ENCODE measurements at regions not wholly inside any gene's neighbourhood (a gene's known extent, or its start where the extent isn't known, plus 50 kb on each side); places are given as distances from the start of the nearest gene placed in this dataset.
"Not testable (repeated sequence)": the region's sequence is repeated elsewhere in the genome, so short reads cannot be mapped to it uniquely, and the experiment has no call there.

DNA sequence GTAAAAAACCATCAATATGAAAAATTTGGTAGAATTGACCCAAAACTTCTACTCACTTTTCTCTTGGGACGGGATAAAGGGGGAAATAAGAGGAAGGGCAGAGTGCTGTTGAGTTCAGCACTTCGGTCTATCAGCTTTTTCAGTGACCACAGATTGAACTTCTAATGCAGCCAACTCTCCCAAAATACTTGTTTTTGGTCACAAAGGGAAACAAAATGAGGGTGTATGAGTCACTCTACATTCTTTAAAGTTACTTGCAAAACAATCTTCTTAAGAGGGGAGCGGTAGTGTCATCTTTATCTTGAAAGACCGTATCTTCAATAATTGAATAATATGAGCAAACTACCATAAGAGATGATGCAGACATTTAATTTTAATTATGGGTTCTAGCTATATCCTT, 661.3 kb downstream of the CD109 start:
- DNase-seq, result no peak

DNA sequence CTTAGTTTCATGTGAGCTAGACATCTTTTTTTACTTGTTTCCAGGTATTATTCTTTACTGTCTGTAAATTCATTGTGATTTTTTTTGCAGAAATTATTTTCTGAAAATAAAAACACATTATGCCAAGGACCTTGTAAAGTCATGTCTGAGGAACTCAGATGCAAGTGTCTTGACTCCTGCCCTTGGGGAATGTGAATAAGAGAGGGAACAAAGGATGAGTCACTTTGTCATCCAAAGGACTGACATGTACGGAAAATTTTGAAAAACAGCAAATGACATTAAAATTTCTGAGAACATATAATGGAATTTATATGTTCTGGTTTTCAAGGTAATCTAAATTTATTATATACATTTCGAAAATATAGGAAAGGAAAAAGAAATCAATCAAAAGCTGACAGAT, 660.4 kb downstream of the CD109 start:
- no peak for DNase-seq

DNA sequence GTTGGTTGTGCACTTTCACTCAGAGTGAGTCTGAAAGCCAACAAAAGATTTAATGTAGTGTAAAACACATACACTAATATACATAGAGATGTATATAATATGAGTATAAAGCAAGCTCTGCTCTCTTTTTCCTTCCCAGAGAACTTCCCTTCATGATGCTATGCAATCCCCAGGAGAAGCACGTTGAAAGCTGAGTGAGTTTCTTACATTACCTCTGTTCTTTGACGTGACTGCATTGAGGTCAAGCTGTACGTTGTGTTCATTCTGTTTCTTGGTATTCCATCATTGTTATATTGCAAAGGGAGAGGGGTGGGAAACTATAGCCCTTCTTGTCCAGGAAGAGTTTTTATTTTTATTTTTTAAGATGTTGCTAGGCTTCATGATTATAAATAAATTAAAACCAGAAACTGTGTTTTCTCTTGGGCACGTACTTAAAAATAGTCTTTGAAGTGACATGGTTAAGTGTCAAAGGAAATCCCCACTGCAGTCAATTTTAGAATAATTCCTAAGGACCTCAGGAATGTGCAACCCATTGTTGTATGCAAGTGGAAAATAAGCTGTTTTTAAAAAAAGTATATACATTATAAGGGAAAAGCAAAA, 651.0 kb downstream of the CD109 start:
- no peak for DNase-seq

DNA sequence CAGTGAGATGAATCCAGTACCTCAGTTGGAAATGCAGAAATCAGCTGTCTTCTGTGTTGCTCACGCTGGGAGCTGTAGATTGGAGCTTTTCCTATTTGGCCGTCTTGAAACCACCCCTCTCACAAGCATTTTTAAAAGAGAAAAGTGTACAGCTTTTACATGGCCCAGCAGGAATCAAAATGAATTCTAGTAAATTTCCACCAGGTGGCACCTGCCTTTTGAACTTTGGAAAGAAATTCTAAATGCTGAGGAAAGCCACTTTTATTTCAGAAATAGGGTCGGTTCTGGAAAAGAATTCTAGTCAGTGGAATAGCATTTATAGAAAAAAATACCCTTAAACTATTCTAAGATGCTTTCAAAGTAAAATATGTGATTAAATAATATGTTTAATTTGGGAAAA, 647.8 kb downstream of the CD109 start:
- DNase-seq, result no peak

DNA sequence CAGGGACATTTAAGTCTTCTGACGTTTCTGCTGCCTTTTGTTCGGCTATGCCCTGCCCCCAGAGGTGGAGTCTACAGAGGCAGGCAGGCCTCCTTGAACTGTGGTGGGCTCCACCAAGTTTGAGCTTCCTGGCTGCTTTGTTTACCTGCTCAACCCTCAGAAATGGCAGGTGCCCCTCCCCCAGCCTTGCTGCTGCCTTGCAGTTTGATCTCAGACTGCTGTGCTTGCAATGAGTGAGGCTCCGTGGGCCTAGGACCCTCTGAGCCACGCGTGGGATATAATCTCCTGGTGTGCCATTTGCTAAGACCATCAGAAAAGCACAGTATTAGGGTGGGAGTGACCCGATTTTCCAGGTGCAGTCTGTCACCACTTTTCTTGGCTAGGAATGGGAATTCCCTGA, 647.3 kb downstream of the CD109 start:
- not testable (repeated sequence) for DNase-seq

GRCh38 chr6:74334722-74335121, 638.7 kb downstream of the CD109 start:
- DNase-seq, result no peak

DNA sequence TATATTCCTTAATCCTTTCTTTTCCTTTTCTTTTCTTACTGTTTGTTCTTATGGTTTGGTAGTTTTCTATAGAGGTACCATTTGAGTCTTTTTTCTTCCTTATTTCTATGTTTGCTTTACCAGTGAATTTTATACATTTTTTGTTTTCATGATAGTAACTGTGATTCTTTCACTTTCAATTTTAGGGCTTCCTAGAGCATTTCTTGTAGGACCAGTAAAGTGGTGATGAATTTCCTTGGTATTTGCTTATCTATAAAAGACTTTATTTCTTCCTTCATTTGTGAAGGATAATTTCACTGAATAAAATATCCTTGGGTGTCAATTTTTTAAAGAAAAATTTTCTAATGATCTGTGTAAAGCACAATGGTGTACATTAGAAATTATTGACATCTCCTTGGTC, 637.4 kb downstream of the CD109 start:
- DNase-seq, result no peak

GRCh38 chr6:74320715-74321114, 624.7 kb downstream of the CD109 start:
- DNase-seq, result no peak

GRCh38 chr6:74320074-74320473, 624.1 kb downstream of the CD109 start:
- DNase-seq, result no peak

- no peak for DNase-seq
Observed at GRCh38 chr6:74319292-74319691, 623.3 kb downstream of the CD109 start.

DNA sequence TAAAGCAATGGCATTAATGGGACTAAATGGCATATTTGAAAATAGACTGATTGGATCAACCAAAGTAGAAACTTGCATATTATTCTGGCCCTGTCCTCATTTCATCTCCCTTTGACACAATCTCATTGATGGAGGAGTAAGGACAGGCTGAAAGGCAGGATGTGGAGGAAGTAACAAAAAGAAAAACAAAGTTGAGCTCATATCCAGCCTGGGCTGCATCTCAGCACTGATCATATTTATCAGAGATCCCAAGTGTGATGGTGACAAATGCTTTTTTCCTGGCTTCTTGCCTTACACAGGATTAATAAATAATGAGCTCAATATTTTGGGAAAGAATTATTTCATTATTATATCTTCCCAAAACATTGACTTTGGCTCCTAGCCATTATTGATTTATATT, 622.7 kb downstream of the CD109 start:
- no peak for DNase-seq

DNA sequence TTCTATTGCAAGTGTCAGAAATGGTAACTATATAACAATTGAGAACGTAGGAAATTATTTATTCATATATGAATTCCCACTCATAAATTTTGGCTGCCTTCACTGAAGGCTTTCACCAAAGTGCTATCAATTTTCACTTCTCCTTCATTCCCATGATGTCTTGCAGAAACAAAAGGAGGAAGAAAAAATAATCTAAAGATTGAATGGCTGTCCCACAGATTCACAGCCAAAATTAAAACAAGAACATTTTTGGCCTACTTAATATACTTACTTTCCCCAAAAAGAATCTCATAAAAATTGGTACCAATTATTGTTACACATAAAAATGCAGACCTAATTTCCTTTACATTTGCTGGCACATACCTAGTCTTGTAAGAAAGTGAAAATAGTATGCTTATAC, 616.1 kb downstream of the CD109 start:
- DNase-seq, result no peak

DNA sequence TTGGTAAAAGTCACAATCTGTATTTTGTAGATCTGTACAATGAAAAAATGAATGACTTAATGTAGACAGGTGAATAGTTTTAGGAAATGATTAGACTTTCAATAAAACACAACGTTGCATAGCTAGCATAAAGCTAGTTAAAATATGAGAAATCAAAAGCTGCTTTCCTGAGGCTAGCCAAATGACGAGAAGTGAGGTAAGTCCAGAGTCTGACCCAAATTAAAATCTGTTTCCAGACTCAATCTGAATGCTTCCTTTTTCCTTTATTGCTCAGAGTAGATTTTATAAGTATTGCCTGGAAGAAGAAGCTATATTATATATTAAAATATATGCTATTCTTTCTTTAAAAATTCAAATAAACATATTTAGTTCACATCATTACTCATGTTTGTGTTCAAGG, 615.4 kb downstream of the CD109 start:
- no peak for DNase-seq

DNA sequence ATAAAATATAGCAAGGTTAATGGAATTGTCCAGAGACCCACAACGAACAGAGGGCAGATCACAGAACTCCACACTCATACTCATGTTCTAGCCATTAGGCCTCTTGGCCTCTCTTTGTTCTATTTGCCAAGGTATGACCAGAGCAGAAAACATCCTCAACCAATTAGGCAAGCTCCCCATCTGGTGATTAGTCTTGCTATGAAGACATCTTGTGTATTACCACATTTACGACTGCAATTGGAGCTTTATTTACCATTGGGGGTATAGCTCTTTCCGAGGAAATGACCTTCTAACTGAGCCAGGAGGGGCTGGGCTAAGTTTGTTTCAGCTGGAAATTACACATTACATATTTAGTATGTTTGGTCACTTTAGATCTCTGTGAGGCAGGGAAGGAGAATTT, 593.9 kb downstream of the CD109 start:
- DNase-seq, result peak; percentile 7

GRCh38 chr6:74287932-74288331, 591.9 kb downstream of the CD109 start:
- DNase-seq, result no peak

DNA sequence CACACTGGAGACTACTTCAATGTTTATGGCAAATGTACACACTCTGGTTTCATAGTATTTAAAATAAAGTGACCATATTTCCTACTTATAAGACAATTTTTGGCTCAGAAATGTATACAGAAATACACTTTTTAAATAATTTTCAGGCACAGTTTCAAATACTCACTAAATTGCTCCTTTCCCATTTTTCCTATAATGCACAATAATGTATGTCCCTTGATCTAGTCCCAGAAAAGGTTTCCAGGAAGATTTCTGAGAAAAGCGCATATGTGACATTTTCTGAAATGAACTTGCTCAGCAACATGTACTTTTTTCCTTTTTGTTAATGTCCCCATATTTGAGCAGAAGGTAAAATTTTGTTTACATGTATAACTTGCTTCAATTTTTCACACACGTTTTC, 591.4 kb downstream of the CD109 start:
- DNase-seq, result no peak

DNA sequence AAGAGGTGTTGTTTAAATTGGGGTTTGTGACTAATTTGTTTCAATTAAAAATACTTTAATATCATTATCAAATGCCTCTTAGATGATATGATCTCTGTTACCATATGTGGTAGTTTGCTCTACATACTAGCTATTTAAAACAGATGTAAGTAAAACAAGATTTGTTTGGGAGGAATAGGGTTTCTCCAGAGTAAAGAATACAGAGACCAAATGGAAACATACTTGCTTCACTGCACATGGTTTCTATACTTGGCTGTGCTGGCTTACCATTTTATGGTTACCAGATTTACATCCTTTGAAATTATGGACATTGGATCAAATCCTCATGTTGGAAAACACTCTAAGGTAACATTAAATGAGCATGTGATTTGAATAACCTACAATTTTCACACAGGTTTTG, 588.3 kb downstream of the CD109 start:
- no peak for DNase-seq

DNA sequence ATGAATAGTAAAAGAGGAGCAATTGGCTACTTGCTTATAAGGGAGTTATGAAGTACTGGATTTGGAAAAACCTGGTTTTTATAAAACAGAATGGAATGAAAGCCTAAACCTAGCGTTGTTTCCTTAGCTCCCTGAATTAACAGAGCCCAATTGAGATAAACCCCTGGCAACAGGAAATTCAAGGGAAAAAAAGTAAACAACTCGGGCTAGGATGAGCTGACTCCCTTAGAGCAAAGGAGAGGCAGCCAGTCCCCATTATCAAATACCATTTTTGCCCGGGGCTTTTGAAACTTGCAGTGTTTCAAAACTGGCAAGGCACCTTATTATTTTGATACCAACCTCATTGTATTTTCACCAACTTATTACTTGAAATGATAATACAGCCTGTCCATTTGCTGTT, 587.5 kb downstream of the CD109 start:
- no peak for DNase-seq

DNA sequence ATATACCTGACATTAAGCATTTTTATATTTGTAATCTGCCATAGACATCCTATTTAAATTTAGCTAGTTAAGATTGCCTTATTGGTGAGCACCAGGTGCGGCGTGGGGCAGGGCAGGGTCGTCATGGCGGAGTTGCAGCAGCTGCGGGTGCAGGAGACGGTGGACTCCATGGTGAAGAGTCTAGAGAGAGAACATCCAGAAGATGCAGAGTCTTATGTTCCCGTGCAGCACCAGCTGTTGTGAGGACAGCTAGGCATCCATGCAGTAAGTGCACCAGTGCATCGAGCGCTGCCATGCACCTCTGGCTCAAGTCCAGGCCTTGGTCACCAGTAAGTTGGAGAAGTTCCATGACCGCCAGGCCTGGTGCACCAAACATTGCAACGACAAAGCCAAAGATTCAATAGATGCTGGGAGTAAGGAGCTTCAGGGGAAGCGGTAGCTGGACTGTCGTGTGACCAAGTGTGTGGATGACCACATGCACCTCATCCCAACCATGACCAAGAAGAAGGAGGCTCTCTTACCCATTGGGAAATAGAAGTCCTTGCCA, 586.2 kb downstream of the CD109 start:
- no peak for DNase-seq

- no peak for DNase-seq
Observed at GRCh38 chr6:74280130-74280692, 584.2 kb downstream of the CD109 start.

DNA sequence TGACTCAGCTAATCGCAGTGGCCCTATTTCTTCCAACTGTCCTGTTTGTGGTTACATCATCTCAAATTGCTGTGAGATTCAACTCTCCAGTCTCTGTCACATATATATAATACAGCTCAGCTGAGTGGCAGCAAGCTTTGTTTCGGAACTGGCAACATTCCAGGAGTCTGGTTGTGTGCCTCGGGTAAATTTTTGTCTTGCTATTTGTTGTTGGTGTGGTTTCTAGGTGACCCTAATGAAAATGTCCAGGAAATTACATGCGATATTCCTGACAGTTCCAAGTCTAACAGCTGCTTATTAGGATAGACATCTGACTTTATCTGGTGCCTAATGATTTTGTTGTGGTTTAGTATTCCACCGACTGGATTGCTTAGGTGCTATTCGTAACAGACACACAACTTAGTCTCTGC, 581.8 kb downstream of the CD109 start:
- peak; percentile 75 for DNase-seq

- no peak for DNase-seq
Observed at GRCh38 chr6:74273541-74273940, 577.5 kb downstream of the CD109 start.

GRCh38 chr6:74269600-74269858, 573.5 kb downstream of the CD109 start:
- DNase-seq, result no peak

GRCh38 chr6:74268815-74269599, 573.0 kb downstream of the CD109 start:
- DNase-seq, result no peak

DNA sequence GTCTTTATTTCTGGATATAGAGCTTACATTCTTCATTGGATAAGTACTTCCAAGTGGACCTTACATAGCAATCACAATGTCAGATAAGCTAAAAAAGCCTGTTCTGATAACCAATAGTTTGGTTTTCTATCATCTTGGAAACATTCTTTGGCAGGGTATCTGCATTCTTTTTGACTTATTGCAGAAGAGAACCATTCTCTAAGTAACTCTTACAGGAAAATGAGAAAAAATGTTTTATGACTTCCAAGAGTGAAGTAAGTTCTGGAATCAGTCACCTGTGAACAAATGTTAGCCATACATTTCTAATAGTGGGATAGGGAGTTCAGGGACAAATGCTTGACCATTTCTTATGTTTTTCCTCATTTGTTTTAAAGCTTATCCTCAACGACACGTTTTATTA, 564.0 kb downstream of the CD109 start:
- no peak for DNase-seq

Measured in NCI-H2029 (cell line).